ENCODE measurements at regions not wholly inside any gene's neighbourhood (a gene's known extent, or its start where the extent isn't known, plus 50 kb on each side); places are given as distances from the start of the nearest gene placed in this dataset.

DNA sequence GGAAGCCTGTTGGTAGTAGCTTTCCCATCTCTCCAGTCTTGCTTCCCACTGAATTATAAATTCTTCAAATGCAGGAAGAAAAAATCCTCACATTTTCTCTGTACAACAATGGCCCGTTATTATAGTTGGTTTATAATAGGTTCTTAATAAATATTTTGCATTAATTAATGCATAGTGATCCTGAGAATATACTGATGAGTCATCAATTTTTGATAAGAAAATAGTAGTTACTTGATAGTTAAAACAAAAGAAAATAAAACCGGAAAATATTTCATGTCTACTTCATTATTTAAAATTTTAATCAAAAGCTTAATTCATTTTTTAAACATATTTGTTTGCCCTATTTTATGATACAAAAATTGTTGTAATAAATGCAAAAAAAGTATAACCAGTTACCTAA, 762.6 kb downstream of the BRINP1 start:
- H3K4me3 ChIP-seq (replicated peaks in 1 of 4; ENCODE audit: control extremely low read depth in 1 of 4, insufficient read depth in 1 of 4, low read depth in 3 of 4, low read length in 4 of 4): no peak overlapping the region
- H3K4me2 ChIP-seq (ENCODE audit: extremely low read depth, insufficient read depth, low read length): no peak overlapping the region
- no peak for DNase-seq (ENCODE audit: low read depth in 2 of 2)
- H3K36me3 ChIP-seq (ENCODE audit: control insufficient read depth, insufficient read depth, low read length): no peaks in the 10 kb centered on the region
- TF ChIP-seq CTCF (conservative IDR thresholded peaks at IDR 0.05 in 1 of 2, IDR thresholded peaks at IDR 0.05 in 1 of 2; ENCODE audit: low read depth in 1 of 2, low read length in 2 of 2) (no peak), EZH2 (IDR thresholded peaks at IDR 0.05; ENCODE audit: low read length, missing control alignments) (no peak)
- H3K27ac ChIP-seq (ENCODE audit: insufficient read depth, low read length): no peak overlapping the region
- no peaks in the 10 kb centered on the region for H3K27me3 ChIP-seq (ENCODE audit: control insufficient read depth, insufficient read depth, low read length)
- no peaks in the 10 kb centered on the region for H3K4me1 ChIP-seq (ENCODE audit: control insufficient read depth, extremely low read depth, insufficient read depth, low read length)
- no peaks in the 10 kb centered on the region for H4K20me1 ChIP-seq (ENCODE audit: control insufficient read depth, extremely low read depth, insufficient read depth, low read length)
- H3K79me2 ChIP-seq (ENCODE audit: control insufficient read depth, insufficient read depth, low read length): no peaks in the 10 kb centered on the region
- no peak overlapping the region for H2AFZ ChIP-seq (ENCODE audit: low read length)
- no peak overlapping the region for H3K9ac ChIP-seq (ENCODE audit: insufficient read depth, low read length)
- H3K9me3 ChIP-seq (ENCODE audit: control insufficient read depth, insufficient read depth, low read depth, low read length): no peaks in the 10 kb centered on the region

- no peaks in the 10 kb centered on the region for H3K79me2 ChIP-seq (ENCODE audit: control insufficient read depth, insufficient read depth, low read length)
- H3K4me2 ChIP-seq (ENCODE audit: extremely low read depth, insufficient read depth, low read length): no peak overlapping the region
- H3K4me1 ChIP-seq (ENCODE audit: control insufficient read depth, extremely low read depth, insufficient read depth, low read length): no peaks in the 10 kb centered on the region
- H3K27ac ChIP-seq (ENCODE audit: insufficient read depth, low read length): no peak overlapping the region
- H2AFZ ChIP-seq (ENCODE audit: low read length): no peak overlapping the region
- peak in 1 of 2 donors; percentile 58 for DNase-seq (ENCODE audit: low read depth in 2 of 2)
- no peaks in the 10 kb centered on the region for H3K36me3 ChIP-seq (ENCODE audit: control insufficient read depth, insufficient read depth, low read length)
- H3K4me3 ChIP-seq (replicated peaks in 1 of 4; ENCODE audit: control extremely low read depth in 1 of 4, insufficient read depth in 1 of 4, low read depth in 3 of 4, low read length in 4 of 4): no peak overlapping the region
- H3K27me3 ChIP-seq (ENCODE audit: control insufficient read depth, insufficient read depth, low read length): no peaks in the 10 kb centered on the region
- H3K9ac ChIP-seq (ENCODE audit: insufficient read depth, low read length): no peak overlapping the region
- no peaks in the 10 kb centered on the region for H3K9me3 ChIP-seq (ENCODE audit: control insufficient read depth, insufficient read depth, low read depth, low read length)
- no peak for TF ChIP-seq EZH2 (IDR thresholded peaks at IDR 0.05; ENCODE audit: low read length, missing control alignments)
- no peak for TF ChIP-seq CTCF (conservative IDR thresholded peaks at IDR 0.05 in 1 of 2, IDR thresholded peaks at IDR 0.05 in 1 of 2; ENCODE audit: low read depth in 1 of 2, low read length in 2 of 2)
- no peaks in the 10 kb centered on the region for H4K20me1 ChIP-seq (ENCODE audit: control insufficient read depth, extremely low read depth, insufficient read depth, low read length)
Observed at GRCh38 chr9:118609355-118610044, 759.7 kb downstream of the BRINP1 start.

GRCh38 chr9:118612201-118612600, 757.0 kb downstream of the BRINP1 start:
- H3K4me1 ChIP-seq (ENCODE audit: control insufficient read depth, extremely low read depth, insufficient read depth, low read length): no peaks in the 10 kb centered on the region
- H3K9ac ChIP-seq (ENCODE audit: insufficient read depth, low read length): no peak overlapping the region
- no peaks in the 10 kb centered on the region for H3K9me3 ChIP-seq (ENCODE audit: control insufficient read depth, insufficient read depth, low read depth, low read length)
- H2AFZ ChIP-seq (ENCODE audit: low read length): no peak overlapping the region
- H3K27ac ChIP-seq (ENCODE audit: insufficient read depth, low read length): no peak overlapping the region
- TF ChIP-seq EZH2 (IDR thresholded peaks at IDR 0.05; ENCODE audit: low read length, missing control alignments) (no peak), CTCF (conservative IDR thresholded peaks at IDR 0.05 in 1 of 2, IDR thresholded peaks at IDR 0.05 in 1 of 2; ENCODE audit: low read depth in 1 of 2, low read length in 2 of 2) (no peak)
- H3K36me3 ChIP-seq (ENCODE audit: control insufficient read depth, insufficient read depth, low read length): no peaks in the 10 kb centered on the region
- DNase-seq (ENCODE audit: low read depth in 2 of 2): no peak
- no peak overlapping the region for H3K4me3 ChIP-seq (replicated peaks in 1 of 4; ENCODE audit: control extremely low read depth in 1 of 4, insufficient read depth in 1 of 4, low read depth in 3 of 4, low read length in 4 of 4)
- no peak overlapping the region for H3K4me2 ChIP-seq (ENCODE audit: extremely low read depth, insufficient read depth, low read length)
- H4K20me1 ChIP-seq (ENCODE audit: control insufficient read depth, extremely low read depth, insufficient read depth, low read length): no peaks in the 10 kb centered on the region
- no peaks in the 10 kb centered on the region for H3K27me3 ChIP-seq (ENCODE audit: control insufficient read depth, insufficient read depth, low read length)
- no peaks in the 10 kb centered on the region for H3K79me2 ChIP-seq (ENCODE audit: control insufficient read depth, insufficient read depth, low read length)
